ENCODE measurements at regions not wholly inside any gene's neighbourhood (a gene's known extent, or its start where the extent isn't known, plus 50 kb on each side); places are given as distances from the start of the nearest gene placed in this dataset.
A peak's percentile ranks its signal among the peaks of the same experiment; 100 is the strongest.

- Mint-ChIP-seq H3K27ac (peak overlapping the region in 1 of 3 experiments; percentile 44; a peak in 1 of 7 replicates), H3K36me3 (ENCODE audit: insufficient read depth in 1 of 3, low read depth in 3 of 3) (no peaks in the 10 kb centered on the region), H3K27me3 (ENCODE audit: low read depth) (no peaks in the 10 kb centered on the region), H3K9me3 (no peaks in the 10 kb centered on the region), H3K4me1 (peaks cover 15 to 22% of the 10 kb centered on the region in 2 experiments), H3K4me3 (no peak overlapping the region)
- no peaks in the 10 kb centered on the region for H3K79me1 ChIP-seq (ENCODE audit: insufficient read depth, low read depth, low read length, poor library complexity, severe bottlenecking)
- no peak overlapping the region for H3K18ac ChIP-seq (ENCODE audit: insufficient read length, low read depth, low read length)
- H3T11ph ChIP-seq (ENCODE audit: low read length): no peak overlapping the region
- no peak overlapping the region for H2BK20ac ChIP-seq (ENCODE audit: low read depth, low read length, poor library complexity, severe bottlenecking)
- no peak overlapping the region for H4K5ac ChIP-seq (ENCODE audit: insufficient read length, low read depth, low read length)
- DNase-seq: no peak
- no CpG with 5 or more reads among the region's 6 CpGs for WGBS (ENCODE audit: extremely low coverage, insufficient read length, low lambda C conversion rate)
- H2AFZ ChIP-seq (ENCODE audit: low read length): no peak overlapping the region
- no peaks in the 10 kb centered on the region for H3K79me2 ChIP-seq (ENCODE audit: insufficient read depth, low read length)
- no peak overlapping the region for H3K4ac ChIP-seq (ENCODE audit: low read depth, low read length)
- H2BK15ac ChIP-seq (ENCODE audit: low read depth, low read length): no peak overlapping the region
- no peak overlapping the region for H4K8ac ChIP-seq (replicated peaks; ENCODE audit: insufficient read length, low read depth, low read length)
- H3K56ac ChIP-seq (ENCODE audit: insufficient read length, low read depth, low read length): no peak overlapping the region
- H4K91ac ChIP-seq (ENCODE audit: insufficient read length, low read depth, low read length): no peak overlapping the region
- H3K27ac ChIP-seq (ENCODE audit: insufficient read length, low read depth, low read length): no peak overlapping the region
- TF ChIP-seq CTCF (conservative IDR thresholded peaks at IDR 0.05): no peak
- H2BK12ac ChIP-seq (ENCODE audit: insufficient read length, low read depth, low read length): no peak overlapping the region
- no peak overlapping the region for H2BK120ac ChIP-seq (ENCODE audit: low read depth, low read length, poor library complexity, severe bottlenecking)
- H2AK5ac ChIP-seq (ENCODE audit: insufficient read length, low read length): no peak overlapping the region
- no peak overlapping the region for H3K9ac ChIP-seq (ENCODE audit: extremely low read depth, insufficient read length, low read length)
- no peak overlapping the region for H3K23ac ChIP-seq (ENCODE audit: insufficient read length, low read depth, low read length)
- no peak overlapping the region for H3K4me2 ChIP-seq (ENCODE audit: insufficient read depth, insufficient read length, low read length)
- H3K4me1 ChIP-seq (ENCODE audit: insufficient read depth, low read length): no peaks in the 10 kb centered on the region
- H3K14ac ChIP-seq (ENCODE audit: insufficient read depth, low read length): no peak overlapping the region
- no peaks in the 10 kb centered on the region for H3K9me3 ChIP-seq (ENCODE audit: control insufficient read depth, low read depth, low read length)
- H2BK5ac ChIP-seq (ENCODE audit: insufficient read length, low read length): no peak overlapping the region
- no peaks in the 10 kb centered on the region for H3K23me2 ChIP-seq (ENCODE audit: insufficient read length, low read depth, low read length, poor library complexity, severe bottlenecking)
- no peaks in the 10 kb centered on the region for H3K27me3 ChIP-seq (ENCODE audit: insufficient read depth, low read length)
- no peaks in the 10 kb centered on the region for H4K20me1 ChIP-seq (ENCODE audit: control insufficient read depth, insufficient read depth, insufficient read length)
Observed at GRCh38 chr1:115495625-115496024, 146.1 kb upstream of the VANGL1 start.

Measured in H9 (cell line).